ENCODE measurements at regions not wholly inside any gene's neighbourhood (a gene's known extent, or its start where the extent isn't known, plus 50 kb on each side); places are given as distances from the start of the nearest gene placed in this dataset.
A peak's percentile ranks its signal among the peaks of the same experiment; 100 is the strongest.

DNA sequence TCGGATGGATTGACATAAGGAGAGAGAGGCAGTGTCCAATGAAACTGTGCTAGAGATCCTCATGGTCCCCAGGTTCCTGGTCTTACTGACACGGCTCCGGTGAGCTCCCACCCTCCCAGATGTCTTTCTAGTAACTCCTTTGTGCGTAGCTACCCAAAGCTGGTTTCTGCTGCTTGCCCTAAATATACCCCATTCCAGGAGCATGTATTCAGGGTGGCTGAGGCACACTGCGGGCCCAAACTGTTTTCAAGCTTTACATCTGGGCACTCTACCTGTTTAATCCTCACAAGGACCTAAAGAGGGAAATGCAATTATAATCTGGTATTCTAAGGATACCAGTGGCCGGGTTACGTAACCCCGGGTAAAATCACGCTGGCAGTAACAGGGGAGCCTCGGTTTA lies 161.2 kb upstream of the NSMCE3 start:
- Histone ChIP-seq H3K9me3 (ENCODE audit: control insufficient read depth in 2 of 2, low read length in 2 of 2) (no peaks in the 10 kb centered on the region), H3K27me3 (ENCODE audit: control insufficient read depth, insufficient read depth, low read length) (no peaks in the 10 kb centered on the region), H3K4me3 (ENCODE audit: low read depth, low read length) (no peak overlapping the region), H3K27ac (ENCODE audit: insufficient read depth, low read length, poor library complexity, severe bottlenecking) (no peak overlapping the region), H3K4me1 (ENCODE audit: control insufficient read depth, insufficient read depth, low read length, poor library complexity, severe bottlenecking) (no peaks in the 10 kb centered on the region), H3K36me3 (ENCODE audit: control insufficient read depth, insufficient read depth, low read length) (no peaks in the 10 kb centered on the region)
- H3K36me3 Mint-ChIP-seq = no peaks in the 10 kb centered on the region
- H3K4me3 Mint-ChIP-seq = no peak overlapping the region
- peaks cover 0 to 2% (median 0%) of the 10 kb centered on the region in 7 donors for H3K9me3 Mint-ChIP-seq
- peaks cover 4% of the 10 kb centered on the region for H3K27me3 Mint-ChIP-seq
- no peak for ATAC-seq (ENCODE audit: low read depth in 2 of 2)
- no peaks in the 10 kb centered on the region for H3K4me1 Mint-ChIP-seq
- H3K27ac Mint-ChIP-seq = no peak overlapping the region
- DNase-seq = no peak

DNA sequence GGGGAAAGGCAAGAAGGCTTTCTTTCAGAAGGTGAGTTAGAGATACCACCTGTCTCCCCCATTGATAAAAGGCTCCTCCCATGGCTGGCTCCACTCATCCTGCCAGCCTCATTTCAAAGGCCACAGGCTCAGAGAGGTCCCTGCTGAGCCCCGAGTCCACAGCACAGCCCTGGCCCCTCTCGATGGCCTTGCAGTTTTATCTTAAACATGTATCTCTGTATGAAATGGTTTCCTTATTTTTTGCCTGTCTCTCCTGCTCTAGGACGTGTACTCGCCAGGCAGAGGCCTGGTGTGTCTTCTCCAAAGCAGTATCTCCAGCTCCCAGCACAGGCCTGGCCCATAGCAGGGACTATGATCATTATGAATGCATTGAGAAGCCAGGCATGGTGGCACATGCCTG lies 160.5 kb upstream of the NSMCE3 start:
- H3K4me3 ChIP-seq (ENCODE audit: low read depth, low read length) = no peak overlapping the region
- peaks cover 4% of the 10 kb centered on the region for H3K27me3 Mint-ChIP-seq
- no peaks in the 10 kb centered on the region for H3K4me1 Mint-ChIP-seq
- H3K27ac Mint-ChIP-seq = no peak overlapping the region
- H3K9me3 ChIP-seq (ENCODE audit: control insufficient read depth in 2 of 2, low read length in 2 of 2) = no peaks in the 10 kb centered on the region
- DNase-seq (no peak), ATAC-seq (ENCODE audit: low read depth in 2 of 2) (no peak)
- no peak overlapping the region for H3K4me3 Mint-ChIP-seq
- peaks cover 0 to 2% (median 0%) of the 10 kb centered on the region in 7 donors for H3K9me3 Mint-ChIP-seq
- H3K36me3 Mint-ChIP-seq = no peaks in the 10 kb centered on the region
- no peak overlapping the region for H3K27ac ChIP-seq (ENCODE audit: insufficient read depth, low read length, poor library complexity, severe bottlenecking)
- no peaks in the 10 kb centered on the region for H3K36me3 ChIP-seq (ENCODE audit: control insufficient read depth, insufficient read depth, low read length)
- H3K27me3 ChIP-seq (ENCODE audit: control insufficient read depth, insufficient read depth, low read length) = no peaks in the 10 kb centered on the region
- no peaks in the 10 kb centered on the region for H3K4me1 ChIP-seq (ENCODE audit: control insufficient read depth, insufficient read depth, low read length, poor library complexity, severe bottlenecking)

DNA sequence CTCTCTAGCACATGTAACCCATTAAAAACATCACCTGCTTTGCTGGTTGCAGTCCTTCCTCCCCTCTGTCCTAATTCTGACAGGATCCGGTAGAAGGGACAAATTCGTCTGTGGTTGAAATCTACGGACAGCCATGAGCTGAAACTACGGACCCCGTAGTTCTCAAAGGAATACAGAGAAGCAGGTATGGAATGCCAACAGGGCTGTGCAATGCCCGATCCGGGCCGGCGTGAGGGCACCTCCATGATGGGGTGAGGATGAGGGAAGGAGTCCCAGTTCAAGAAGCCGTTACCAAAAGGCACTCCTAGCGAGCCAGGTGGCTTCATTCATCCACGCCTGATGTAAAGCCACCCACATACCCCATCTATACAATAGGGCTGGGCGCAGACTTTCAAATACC lies 160.0 kb upstream of the NSMCE3 start:
- H3K27me3 ChIP-seq (ENCODE audit: control insufficient read depth, insufficient read depth, low read length) = no peaks in the 10 kb centered on the region
- H3K4me1 Mint-ChIP-seq = no peaks in the 10 kb centered on the region
- no peaks in the 10 kb centered on the region for H3K9me3 ChIP-seq (ENCODE audit: control insufficient read depth in 2 of 2, low read length in 2 of 2)
- no peaks in the 10 kb centered on the region for H3K4me1 ChIP-seq (ENCODE audit: control insufficient read depth, insufficient read depth, low read length, poor library complexity, severe bottlenecking)
- no peak overlapping the region for H3K4me3 Mint-ChIP-seq
- H3K9me3 Mint-ChIP-seq = peaks cover 0 to 2% (median 0%) of the 10 kb centered on the region in 7 donors
- no peak overlapping the region for H3K27ac ChIP-seq (ENCODE audit: insufficient read depth, low read length, poor library complexity, severe bottlenecking)
- no peak overlapping the region for H3K27ac Mint-ChIP-seq
- H3K36me3 Mint-ChIP-seq = no peaks in the 10 kb centered on the region
- DNase-seq = no peak
- no peak for ATAC-seq (ENCODE audit: low read depth in 2 of 2)
- no peak overlapping the region for H3K4me3 ChIP-seq (ENCODE audit: low read depth, low read length)
- no peaks in the 10 kb centered on the region for H3K36me3 ChIP-seq (ENCODE audit: control insufficient read depth, insufficient read depth, low read length)
- peaks cover 4% of the 10 kb centered on the region for H3K27me3 Mint-ChIP-seq

DNA sequence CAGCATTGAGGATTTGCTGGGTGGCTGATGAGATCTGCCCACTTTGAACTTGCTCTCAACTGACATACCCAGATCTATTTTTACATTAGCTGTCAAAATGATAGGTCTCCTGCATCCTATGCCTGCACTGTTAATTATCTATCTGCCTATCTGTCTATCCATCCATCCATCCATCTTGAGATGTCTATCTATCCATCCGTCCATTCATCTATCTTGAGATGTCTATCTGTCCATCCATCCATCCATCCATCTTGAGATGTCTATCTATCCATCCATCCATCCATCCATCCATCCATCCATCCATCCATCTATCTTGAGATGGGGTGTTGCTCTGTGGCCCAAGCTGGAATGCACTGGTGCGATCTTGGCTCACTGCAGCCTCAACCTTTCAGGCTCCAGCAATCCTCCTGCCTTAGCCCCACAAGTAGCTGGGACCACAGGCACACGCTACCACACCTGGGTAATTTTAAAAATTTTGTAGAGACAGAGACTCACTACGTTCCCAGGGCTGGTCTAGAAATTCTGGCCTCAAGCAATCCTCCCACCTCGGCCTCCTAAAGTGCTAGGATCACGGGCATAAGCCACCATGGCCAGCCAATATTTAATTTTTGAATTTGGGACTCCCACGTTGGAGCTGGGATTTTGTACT lies 159.4 kb upstream of the NSMCE3 start:
- no peak overlapping the region for H3K4me3 Mint-ChIP-seq
- ATAC-seq (ENCODE audit: low read depth in 2 of 2) (no peak), DNase-seq (no peak)
- no peaks in the 10 kb centered on the region for H3K27me3 Mint-ChIP-seq
- H3K9me3 ChIP-seq (ENCODE audit: control insufficient read depth in 2 of 2, low read length in 2 of 2) = no peaks in the 10 kb centered on the region
- no peak overlapping the region for H3K27ac ChIP-seq (ENCODE audit: insufficient read depth, low read length, poor library complexity, severe bottlenecking)
- no peaks in the 10 kb centered on the region for H3K36me3 ChIP-seq (ENCODE audit: control insufficient read depth, insufficient read depth, low read length)
- no peak overlapping the region for H3K27ac Mint-ChIP-seq
- H3K27me3 ChIP-seq (ENCODE audit: control insufficient read depth, insufficient read depth, low read length) = no peaks in the 10 kb centered on the region
- no peak overlapping the region for H3K4me3 ChIP-seq (ENCODE audit: low read depth, low read length)
- H3K9me3 Mint-ChIP-seq = peaks cover 0 to 2% (median 0%) of the 10 kb centered on the region in 7 donors
- no peaks in the 10 kb centered on the region for H3K4me1 ChIP-seq (ENCODE audit: control insufficient read depth, insufficient read depth, low read length, poor library complexity, severe bottlenecking)
- H3K4me1 Mint-ChIP-seq = no peaks in the 10 kb centered on the region
- no peaks in the 10 kb centered on the region for H3K36me3 Mint-ChIP-seq

DNA sequence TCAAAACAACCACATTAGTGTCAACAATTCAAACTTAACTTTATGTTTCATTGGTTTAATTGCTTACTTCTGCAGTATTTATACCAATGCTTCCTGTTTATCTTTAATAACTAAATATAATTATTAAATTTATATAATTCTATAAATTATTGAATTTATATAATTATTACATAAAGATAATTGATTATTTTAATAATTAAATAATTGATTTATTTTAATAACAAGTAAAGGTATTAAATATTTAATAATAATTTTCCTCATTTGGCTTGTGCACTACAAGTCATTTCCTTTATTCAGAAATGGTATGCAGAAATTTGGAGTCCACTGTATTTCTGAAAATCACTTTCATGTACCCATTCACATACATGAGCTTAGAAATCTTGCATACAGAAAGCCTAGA lies 156.2 kb upstream of the NSMCE3 start:
- DNase-seq = no peak
- no peaks in the 10 kb centered on the region for H3K27me3 ChIP-seq (ENCODE audit: control insufficient read depth, insufficient read depth, low read length)
- Mint-ChIP-seq H3K27me3 (no peaks in the 10 kb centered on the region), H3K27ac (no peak overlapping the region), H3K4me3 (no peak overlapping the region), H3K4me1 (no peaks in the 10 kb centered on the region), H3K36me3 (no peaks in the 10 kb centered on the region), H3K9me3 (peaks cover 0 to 2% (median 0%) of the 10 kb centered on the region in 7 donors)
- H3K9me3 ChIP-seq (ENCODE audit: control insufficient read depth in 2 of 2, low read length in 2 of 2) = no peaks in the 10 kb centered on the region
- no peak overlapping the region for H3K27ac ChIP-seq (ENCODE audit: insufficient read depth, low read length, poor library complexity, severe bottlenecking)
- no peaks in the 10 kb centered on the region for H3K36me3 ChIP-seq (ENCODE audit: control insufficient read depth, insufficient read depth, low read length)
- no peak for ATAC-seq (ENCODE audit: low read depth in 2 of 2)
- no peaks in the 10 kb centered on the region for H3K4me1 ChIP-seq (ENCODE audit: control insufficient read depth, insufficient read depth, low read length, poor library complexity, severe bottlenecking)
- no peak overlapping the region for H3K4me3 ChIP-seq (ENCODE audit: low read depth, low read length)

DNA sequence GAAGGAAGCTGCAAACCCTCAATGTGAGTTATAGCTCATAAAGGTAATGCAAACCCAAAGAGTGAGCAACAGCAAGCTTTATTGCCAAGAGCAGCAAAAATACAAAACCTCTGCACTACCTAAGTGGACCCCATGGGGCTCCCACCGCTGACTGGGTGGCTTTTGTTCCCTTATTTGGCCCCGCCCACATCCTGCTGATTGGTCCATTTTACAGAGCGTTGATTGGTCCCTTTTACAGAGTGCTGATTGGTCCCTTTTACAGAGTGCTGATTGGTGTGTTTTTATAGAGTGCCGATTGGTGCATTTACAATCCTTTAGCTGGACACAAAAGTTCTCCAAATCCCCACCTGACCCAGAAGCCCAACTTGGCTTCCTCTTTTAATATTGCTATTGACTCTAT lies 154.5 kb upstream of the NSMCE3 start:
- Mint-ChIP-seq H3K27me3 (no peaks in the 10 kb centered on the region), H3K4me3 (no peak overlapping the region), H3K36me3 (no peaks in the 10 kb centered on the region), H3K27ac (no peak overlapping the region), H3K4me1 (no peaks in the 10 kb centered on the region), H3K9me3 (peaks cover 0 to 2% (median 0%) of the 10 kb centered on the region in 7 donors)
- ATAC-seq (ENCODE audit: low read depth in 2 of 2) (no peak), DNase-seq (no peak)
- Histone ChIP-seq H3K27ac (ENCODE audit: insufficient read depth, low read length, poor library complexity, severe bottlenecking) (no peak overlapping the region), H3K4me1 (ENCODE audit: control insufficient read depth, insufficient read depth, low read length, poor library complexity, severe bottlenecking) (no peaks in the 10 kb centered on the region), H3K4me3 (ENCODE audit: low read depth, low read length) (no peak overlapping the region), H3K9me3 (ENCODE audit: control insufficient read depth in 2 of 2, low read length in 2 of 2) (no peaks in the 10 kb centered on the region), H3K27me3 (ENCODE audit: control insufficient read depth, insufficient read depth, low read length) (no peaks in the 10 kb centered on the region), H3K36me3 (ENCODE audit: control insufficient read depth, insufficient read depth, low read length) (no peaks in the 10 kb centered on the region)

DNA sequence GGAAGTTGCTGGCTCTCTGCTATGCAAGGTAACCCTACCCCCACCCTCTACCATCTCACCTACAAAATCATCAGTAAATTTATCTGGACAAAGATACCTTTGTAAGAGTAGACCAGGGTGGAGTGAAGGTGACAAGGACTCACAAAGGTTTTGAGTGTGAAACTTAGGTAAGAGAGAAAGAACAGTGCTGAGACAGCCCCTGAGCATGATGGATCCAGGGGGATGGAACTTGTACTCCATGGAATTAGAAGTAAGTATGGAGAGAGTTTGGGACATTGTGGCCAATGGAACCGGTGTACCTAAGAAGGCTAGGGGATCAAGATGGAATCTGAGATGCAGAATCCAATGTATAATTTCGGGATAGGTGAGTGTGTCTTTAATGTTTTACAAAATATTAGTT lies 153.0 kb upstream of the NSMCE3 start:
- Histone ChIP-seq H3K9me3 (ENCODE audit: control insufficient read depth in 2 of 2, low read length in 2 of 2) (no peaks in the 10 kb centered on the region), H3K4me3 (ENCODE audit: low read depth, low read length) (no peak overlapping the region), H3K27me3 (ENCODE audit: control insufficient read depth, insufficient read depth, low read length) (no peaks in the 10 kb centered on the region), H3K36me3 (ENCODE audit: control insufficient read depth, insufficient read depth, low read length) (no peaks in the 10 kb centered on the region), H3K27ac (ENCODE audit: insufficient read depth, low read length, poor library complexity, severe bottlenecking) (no peak overlapping the region), H3K4me1 (ENCODE audit: control insufficient read depth, insufficient read depth, low read length, poor library complexity, severe bottlenecking) (no peaks in the 10 kb centered on the region)
- no peak for DNase-seq
- no peak overlapping the region for H3K27ac Mint-ChIP-seq
- no peaks in the 10 kb centered on the region for H3K4me1 Mint-ChIP-seq
- no peak for ATAC-seq (ENCODE audit: low read depth in 2 of 2)
- H3K27me3 Mint-ChIP-seq = no peaks in the 10 kb centered on the region
- no peaks in the 10 kb centered on the region for H3K36me3 Mint-ChIP-seq
- peaks cover 0 to 6% (median 0%) of the 10 kb centered on the region in 7 donors for H3K9me3 Mint-ChIP-seq
- no peak overlapping the region for H3K4me3 Mint-ChIP-seq

DNA sequence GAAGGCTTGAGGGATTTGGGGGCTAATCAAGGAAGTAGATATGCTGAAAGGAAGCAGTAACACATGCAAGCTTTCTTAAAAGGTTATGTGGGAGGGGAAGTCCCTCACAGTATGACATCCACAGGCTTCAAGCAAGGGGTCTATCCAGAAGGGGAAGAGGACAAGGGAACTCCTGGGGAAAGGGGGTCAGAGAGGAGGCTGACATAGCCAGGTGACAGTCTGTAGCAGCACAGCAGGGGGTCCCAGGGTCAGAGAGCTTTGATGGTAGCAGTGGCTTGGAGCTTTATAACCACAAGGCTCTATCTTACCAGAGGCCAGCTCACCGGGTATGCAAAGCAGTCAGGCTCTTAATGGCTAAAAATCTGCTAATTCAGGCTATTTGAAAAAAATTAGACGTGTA lies 150.6 kb upstream of the NSMCE3 start:
- H3K27me3 Mint-ChIP-seq = no peaks in the 10 kb centered on the region
- no peak for DNase-seq
- no peaks in the 10 kb centered on the region for H3K4me1 ChIP-seq (ENCODE audit: control insufficient read depth, insufficient read depth, low read length, poor library complexity, severe bottlenecking)

More for the DNA sequence above, 150.6 kb upstream of the NSMCE3 start:
- H3K27ac Mint-ChIP-seq = peak overlapping the region in 1 of 3 donors; percentile 11
- Histone ChIP-seq H3K27me3 (ENCODE audit: control insufficient read depth, insufficient read depth, low read length) (no peaks in the 10 kb centered on the region), H3K36me3 (ENCODE audit: control insufficient read depth, insufficient read depth, low read length) (no peaks in the 10 kb centered on the region), H3K9me3 (ENCODE audit: control insufficient read depth in 2 of 2, low read length in 2 of 2) (no peaks in the 10 kb centered on the region), H3K27ac (ENCODE audit: insufficient read depth, low read length, poor library complexity, severe bottlenecking) (no peak overlapping the region), H3K4me3 (ENCODE audit: low read depth, low read length) (no peak overlapping the region)
- H3K36me3 Mint-ChIP-seq = no peaks in the 10 kb centered on the region
- H3K4me1 Mint-ChIP-seq = no peaks in the 10 kb centered on the region
- no peak for ATAC-seq (ENCODE audit: low read depth in 2 of 2)
- H3K4me3 Mint-ChIP-seq = no peak overlapping the region
- H3K9me3 Mint-ChIP-seq = peaks cover 0 to 8% (median 0%) of the 10 kb centered on the region in 7 donors
